Stimulated activated CD4-positive, alpha-beta T cell treated with anti-CD3 and anti-CD28 coated beads, Interleukin-4, amount 100 ng/mL, for 1 hour (primary cell): ENCODE measurements at regions not wholly inside any gene's neighbourhood (a gene's known extent, or its start where the extent isn't known, plus 50 kb on each side); places are given as distances from the start of the nearest gene placed in this dataset.

Experiments
- DNase-seq: peaks from one replicate; pipeline ENCODE4 v3.0.0-alpha.2; 2020

- no peak for DNase-seq
Measured at GRCh38 chr2:9135822-9136558, 70.6 kb upstream of the ASAP2 start.

GRCh38 chr2:9127316-9127715, 79.3 kb upstream of the ASAP2 start:
- DNase-seq: no peak

DNA sequence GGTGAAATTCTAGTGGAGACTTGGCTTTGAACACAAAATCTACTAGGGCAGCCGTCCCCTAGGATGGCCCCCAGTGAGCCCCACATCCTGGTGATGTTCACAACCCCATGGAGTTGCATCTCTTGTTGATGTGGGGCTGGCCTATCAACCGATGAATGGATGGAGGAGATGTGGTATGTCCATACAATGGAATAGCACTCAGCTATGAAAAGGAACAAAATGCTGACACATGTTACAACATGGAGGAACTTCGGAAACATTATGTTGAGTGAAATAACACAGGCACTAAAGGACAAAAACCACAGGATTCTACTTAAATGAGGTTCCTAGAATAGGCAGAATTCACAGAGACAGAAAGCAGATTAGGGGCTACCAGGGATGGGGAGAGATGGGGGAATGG, 80.1 kb upstream of the ASAP2 start:
- DNase-seq: no peak

GRCh38 chr2:9124231-9124741, 82.3 kb upstream of the ASAP2 start:
- DNase-seq: no peak

- DNase-seq: no peak
Measured at GRCh38 chr2:9123069-9123468, 83.5 kb upstream of the ASAP2 start.

- DNase-seq: no peak
Measured at GRCh38 chr2:9122367-9122766, 84.2 kb upstream of the ASAP2 start.

- DNase-seq: no peak
Measured at GRCh38 chr2:9118383-9118960, 88.1 kb upstream of the ASAP2 start.

- DNase-seq: no peak
Measured at GRCh38 chr2:9115229-9115628, 91.4 kb upstream of the ASAP2 start.

DNA sequence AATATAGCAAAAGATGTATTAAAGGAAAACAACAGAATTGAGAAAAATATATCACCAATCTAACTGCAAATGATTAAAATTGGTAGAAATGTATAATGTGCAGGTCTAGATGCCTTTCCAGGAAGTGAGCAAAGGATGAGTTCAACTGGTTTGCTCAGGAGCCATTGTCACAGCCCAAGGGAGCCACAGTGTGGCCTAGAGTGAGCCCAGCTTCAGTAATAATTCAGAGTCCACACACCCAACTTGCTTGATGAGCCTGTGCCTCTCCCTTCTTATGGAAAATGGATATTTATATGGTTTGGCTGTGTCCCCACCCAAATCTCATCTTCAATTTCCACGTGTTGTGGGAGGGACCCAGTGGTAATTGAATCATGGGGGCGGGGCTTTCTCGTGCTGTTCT, 92.2 kb upstream of the ASAP2 start:
- DNase-seq: no peak

DNA sequence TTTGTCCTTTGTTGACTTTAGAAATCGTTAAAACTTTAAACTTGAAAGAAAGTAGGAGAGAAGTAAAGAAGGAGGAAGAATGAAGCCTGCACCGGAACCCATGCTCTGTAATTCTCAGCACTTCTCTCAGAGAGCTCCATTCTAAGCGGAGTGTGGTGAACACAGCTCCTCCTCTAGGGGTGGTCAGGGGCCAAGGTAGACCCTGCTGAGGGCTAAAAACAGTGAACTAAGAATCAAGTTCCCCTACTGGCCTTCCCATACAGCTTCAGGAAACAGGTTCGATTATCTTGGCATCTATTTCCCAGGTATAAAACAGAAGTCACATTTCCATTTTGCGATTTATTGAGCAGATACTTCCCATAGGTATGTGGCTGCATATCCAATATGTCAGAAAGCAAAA, 92.7 kb upstream of the ASAP2 start:
- DNase-seq: no peak

- no peak for DNase-seq
Measured at GRCh38 chr2:9113262-9113661, 93.3 kb upstream of the ASAP2 start.

- no peak for DNase-seq
Measured at GRCh38 chr2:9112079-9112721, 94.4 kb upstream of the ASAP2 start.

DNA sequence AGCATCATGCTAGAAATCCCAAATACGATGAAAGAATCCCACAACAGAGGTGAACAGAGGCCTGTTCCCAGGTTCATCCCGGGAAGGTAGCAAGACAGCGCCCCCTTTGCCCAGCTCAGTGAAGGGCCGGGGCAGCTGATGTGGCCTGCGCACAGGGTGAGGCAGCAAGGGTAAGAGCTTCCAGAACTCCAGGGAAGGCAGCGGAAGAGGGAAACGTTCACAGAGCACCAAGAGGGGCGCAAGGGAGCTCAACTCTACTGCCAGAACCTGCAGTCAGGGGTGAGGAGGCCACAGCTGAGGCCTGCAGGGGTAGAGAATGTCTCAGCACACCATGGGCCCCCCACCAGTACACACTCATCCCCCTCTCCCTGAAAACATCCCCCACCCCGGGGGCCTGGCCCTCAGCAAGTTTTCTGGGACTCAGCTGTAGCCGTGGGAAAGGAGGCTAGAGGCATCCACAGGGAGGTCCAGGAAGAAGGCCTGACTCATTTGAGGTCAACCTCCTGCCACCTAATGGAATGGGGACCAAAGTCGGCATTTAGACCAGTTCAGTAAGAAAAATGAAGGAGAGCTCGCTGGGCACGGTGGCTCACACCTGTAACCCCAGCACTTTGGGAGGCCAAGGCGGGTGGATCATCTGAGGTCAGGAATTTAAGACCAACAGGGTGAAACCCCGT, 95.6 kb upstream of the ASAP2 start:
- no peak for DNase-seq

DNA sequence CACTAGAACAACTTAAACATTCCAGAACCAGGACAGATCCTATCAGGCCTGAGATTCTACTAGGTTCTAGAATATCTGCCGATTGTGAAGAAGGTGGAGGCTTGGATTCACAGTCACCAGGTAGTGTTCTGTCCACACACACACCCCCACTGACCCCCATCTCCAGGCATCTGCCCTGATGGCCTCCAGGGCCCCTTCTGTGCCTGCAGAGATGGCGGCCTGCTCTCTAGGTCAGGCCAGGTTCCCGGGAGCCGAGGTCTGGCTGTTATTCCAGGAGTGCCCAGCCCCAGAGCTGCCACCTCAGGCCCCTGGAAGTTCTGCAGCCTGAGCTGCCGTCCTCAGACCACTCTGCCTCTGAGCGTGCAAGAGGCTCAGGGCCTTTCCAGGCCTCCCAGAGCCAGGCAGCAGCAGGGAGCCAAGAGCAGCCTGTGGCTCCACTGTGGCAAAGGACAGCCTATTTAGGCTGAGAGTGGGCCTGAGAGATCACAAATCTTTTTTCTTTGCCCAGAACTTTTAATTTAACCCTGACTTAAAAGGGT, 96.2 kb upstream of the ASAP2 start:
- no peak for DNase-seq

- no peak for DNase-seq
Measured at GRCh38 chr2:9109871-9110270, 96.7 kb upstream of the ASAP2 start.

DNA sequence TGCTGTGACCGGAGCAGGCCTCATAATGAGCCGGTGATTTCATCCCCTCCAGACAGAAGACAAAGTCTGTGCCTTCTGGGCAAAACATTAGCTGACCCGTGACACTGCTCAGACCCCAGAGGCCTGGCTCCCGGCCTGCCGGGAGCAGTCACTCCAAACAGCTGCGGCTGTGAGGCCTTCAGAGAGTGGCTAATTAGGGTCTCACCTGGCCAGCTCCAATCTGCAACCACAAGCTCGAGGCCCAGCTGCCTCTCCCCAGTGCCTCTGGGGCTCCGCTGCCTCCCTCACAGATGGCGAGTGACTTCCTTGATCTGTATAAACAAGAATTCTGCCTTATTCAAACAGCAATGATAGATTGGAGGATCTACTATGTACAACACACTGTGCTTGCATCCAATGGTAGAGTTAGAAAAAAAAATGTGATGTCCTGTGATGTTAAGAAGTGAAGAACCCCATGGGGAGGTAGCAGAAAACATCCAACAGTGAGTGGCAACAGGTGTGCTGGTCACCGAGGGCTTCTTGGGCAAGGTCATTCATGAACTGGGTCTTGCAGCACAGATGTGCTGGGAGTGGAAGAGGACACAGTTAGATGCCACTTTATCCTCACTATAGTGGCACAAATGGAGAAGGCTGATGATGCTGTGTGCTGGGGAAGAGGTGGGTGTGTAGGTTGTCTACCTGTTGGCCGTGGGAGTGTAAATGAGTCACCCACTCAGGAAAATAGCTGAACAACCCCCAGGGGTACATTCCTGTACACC, 98.2 kb upstream of the ASAP2 start:
- DNase-seq: no peak

- DNase-seq: no peak
Measured at GRCh38 chr2:9107168-9108025, 99.2 kb upstream of the ASAP2 start.

DNA sequence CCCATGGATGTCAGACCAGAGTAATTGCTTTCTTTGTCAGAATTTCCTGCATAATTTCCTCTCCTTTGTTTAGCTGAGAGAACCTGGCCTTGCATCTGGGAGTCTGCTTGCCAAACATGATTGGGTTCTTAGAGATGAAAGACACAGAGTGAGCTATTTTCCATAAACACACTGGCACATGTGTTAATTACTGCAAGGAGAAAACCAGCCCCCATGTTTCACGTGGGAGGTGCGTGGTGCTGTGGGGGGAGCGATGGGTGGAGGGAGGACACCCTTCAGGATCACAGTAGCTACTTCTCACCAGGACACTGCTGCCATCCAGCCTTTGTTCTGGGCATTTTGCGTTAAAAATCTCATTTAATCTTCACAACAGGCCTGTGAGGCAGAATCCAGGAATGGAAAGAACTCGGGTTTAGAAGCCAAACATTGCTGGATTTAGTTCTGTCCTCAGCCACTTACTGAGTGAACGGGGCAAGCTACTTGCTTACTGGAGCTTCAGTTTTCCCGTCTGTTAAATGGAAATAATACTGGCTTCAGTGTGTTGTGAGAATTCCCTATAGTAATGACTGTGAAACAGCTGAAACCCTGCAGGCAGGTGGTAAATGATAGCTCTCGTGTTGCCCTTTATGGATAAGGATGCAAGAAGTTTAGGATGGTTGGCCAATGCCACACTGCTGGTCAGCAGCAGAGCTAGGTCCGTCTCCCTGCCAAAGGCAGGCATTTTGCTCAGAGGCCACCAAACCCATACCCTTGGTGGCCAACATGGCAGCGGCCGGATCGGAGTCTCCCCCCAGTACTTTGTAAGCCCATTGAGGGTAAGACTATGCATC, 100.1 kb upstream of the ASAP2 start:
- no peak for DNase-seq

- no peak for DNase-seq
Measured at GRCh38 chr2:9105601-9106337, 100.8 kb upstream of the ASAP2 start.
